Muscle layer of colon (tissue), 2 donors: ENCODE measurements at regions not wholly inside any gene's neighbourhood (a gene's known extent, or its start where the extent isn't known, plus 50 kb on each side); places are given as distances from the start of the nearest gene placed in this dataset.

Source experiments
- H3K27ac ChIP-seq: one replicate; pipeline ENCODE4 v1.7.0; 2013; ENCODE audit warnings: low read depth, mild to moderate bottlenecking, low read length, moderate library complexity
- H3K27me3 ChIP-seq, 2 donors: one replicate each; pipeline ENCODE4 v1.7.0; 2013; ENCODE audit warnings: low read length in 2 of 2, mild to moderate bottlenecking in 2 of 2; ENCODE audit not compliant: insufficient read depth in 2 of 2, control insufficient read depth in 1 of 2
- H3K36me3 ChIP-seq: one replicate; pipeline ENCODE4 v1.7.0; 2013; ENCODE audit warnings: mild to moderate bottlenecking, low read length; ENCODE audit not compliant: insufficient read depth
- H3K4me1 ChIP-seq: one replicate; pipeline ENCODE4 v1.7.0; 2013; ENCODE audit warnings: mild to moderate bottlenecking, low read length; ENCODE audit not compliant: insufficient read depth
- H3K4me3 ChIP-seq, 2 donors: one replicate each; pipeline ENCODE4 v1.7.0; 2013; ENCODE audit warnings: low read length in 2 of 2, low read depth in 1 of 2, mild to moderate bottlenecking in 1 of 2, moderate library complexity in 1 of 2
- H3K9ac ChIP-seq: one replicate; pipeline ENCODE4 v1.7.0; 2013; ENCODE audit warnings: low read length
- H3K9me3 ChIP-seq: one replicate; pipeline ENCODE4 v1.7.0; 2013; ENCODE audit warnings: mild to moderate bottlenecking, low read length
- donor health status: abdominal sarcoma.
- donor health status: Adenocarcinoma of cecum.

DNA sequence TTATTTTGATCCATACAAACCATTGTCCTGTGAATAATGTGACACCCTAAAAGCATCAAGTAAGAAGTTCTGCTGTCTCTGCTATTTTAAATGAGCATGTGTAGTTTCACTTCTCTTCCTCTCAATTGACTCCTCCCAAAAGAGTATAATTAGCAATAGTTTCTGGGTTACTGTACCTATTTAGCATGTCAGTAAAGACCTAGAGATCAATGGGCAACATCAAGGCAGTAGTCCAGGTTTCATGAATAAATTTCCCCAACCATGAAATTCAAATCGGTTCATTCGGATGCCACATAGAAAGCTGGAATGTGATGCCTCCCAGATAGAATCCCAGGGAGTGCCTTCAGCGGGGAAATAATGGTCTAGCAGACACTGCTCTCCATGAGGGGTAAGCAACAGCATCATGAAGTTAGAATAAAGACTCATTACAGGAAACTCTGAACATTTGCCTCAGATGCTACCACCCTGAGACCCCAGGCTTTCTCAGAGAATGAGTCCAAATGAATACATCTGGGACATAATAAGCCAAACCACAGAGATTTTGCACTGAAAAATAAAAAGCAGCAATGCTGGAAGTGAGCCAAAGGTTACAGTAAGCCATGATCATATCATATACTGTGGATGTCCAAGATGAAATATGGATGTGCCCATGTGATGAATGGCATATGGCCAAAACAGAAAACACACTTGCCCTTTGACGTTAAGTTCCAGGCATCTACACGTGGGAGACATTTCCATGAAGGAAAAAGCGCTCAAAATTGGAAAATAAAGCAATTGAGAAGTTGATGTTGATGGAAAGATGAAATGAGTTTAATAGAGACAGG is 1107.0 kb upstream of the SEMA6A start:
- H3K9me3 ChIP-seq, result no peaks in the 10 kb centered on the region
- H3K9ac ChIP-seq, result no peak overlapping the region
- no peaks in the 10 kb centered on the region for H3K4me1 ChIP-seq
- no peaks in the 10 kb centered on the region for H3K27me3 ChIP-seq
- H3K4me3 ChIP-seq, result no peak overlapping the region
- no peaks in the 10 kb centered on the region for H3K36me3 ChIP-seq
- H3K27ac ChIP-seq, result no peak overlapping the region

DNA sequence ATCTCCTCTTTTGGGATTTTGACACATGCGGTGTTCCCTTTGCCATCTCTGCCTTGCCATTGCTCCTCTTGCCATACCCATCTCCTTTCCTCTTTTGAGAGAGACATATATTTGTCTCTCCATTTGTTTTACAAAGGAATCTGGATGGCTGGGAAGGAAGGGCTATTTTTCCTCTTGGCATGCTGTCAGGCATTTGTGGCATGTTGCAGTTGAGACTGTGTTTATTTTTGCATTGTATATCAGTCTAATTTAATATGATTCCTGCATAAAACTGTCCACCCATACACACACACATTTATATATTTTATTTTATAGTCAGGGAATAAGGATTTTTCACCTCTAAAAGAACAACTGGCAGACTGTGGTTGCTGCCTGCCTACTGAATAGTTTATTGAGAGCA is 1105.8 kb upstream of the SEMA6A start:
- Histone ChIP-seq H3K4me3 (no peak overlapping the region), H3K27me3 (no peaks in the 10 kb centered on the region), H3K4me1 (no peaks in the 10 kb centered on the region), H3K9me3 (no peaks in the 10 kb centered on the region), H3K27ac (no peak overlapping the region), H3K36me3 (no peaks in the 10 kb centered on the region), H3K9ac (no peak overlapping the region)

DNA sequence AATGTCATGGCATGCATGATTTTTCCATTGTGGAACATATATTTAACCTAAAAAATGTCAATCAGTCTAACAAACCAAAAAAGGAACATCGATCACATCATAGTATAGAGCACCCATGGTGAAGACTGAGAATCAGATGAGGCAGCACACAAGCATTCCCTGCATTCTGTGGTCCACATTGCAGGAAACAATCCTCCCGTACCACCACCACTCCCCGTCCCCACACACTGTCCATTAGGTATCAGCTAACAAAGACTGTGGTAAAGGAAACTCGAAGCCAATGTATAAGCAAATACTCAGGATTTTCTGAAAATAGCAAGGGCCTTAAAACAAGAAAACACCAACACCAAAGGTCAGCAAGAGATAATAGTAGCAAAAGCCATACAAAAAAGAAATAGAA is 1104.4 kb upstream of the SEMA6A start:
- Histone ChIP-seq H3K4me3 (no peak overlapping the region), H3K36me3 (no peaks in the 10 kb centered on the region), H3K27ac (no peak overlapping the region), H3K9me3 (no peaks in the 10 kb centered on the region), H3K9ac (no peak overlapping the region), H3K4me1 (no peaks in the 10 kb centered on the region), H3K27me3 (no peaks in the 10 kb centered on the region)

DNA sequence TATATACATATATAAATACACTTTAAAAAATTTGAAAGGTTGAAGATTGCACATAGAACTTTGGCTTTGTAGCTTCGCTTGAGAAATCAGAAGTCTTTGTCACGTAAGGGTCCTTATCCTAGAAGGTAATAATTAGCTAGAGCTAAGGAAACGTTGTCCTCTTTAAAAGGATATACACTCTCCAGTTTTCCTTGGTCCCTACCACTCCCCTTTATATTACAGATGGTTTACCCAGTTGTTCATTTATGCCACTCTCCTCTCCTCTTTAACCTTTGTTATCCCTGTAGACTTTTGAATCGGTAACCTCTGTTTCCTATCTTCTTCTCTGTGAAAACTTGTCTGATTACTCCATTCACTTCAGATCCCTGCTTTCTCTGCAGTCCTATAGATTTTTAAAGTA is 1101.0 kb upstream of the SEMA6A start:
- Histone ChIP-seq H3K4me3 (no peak overlapping the region), H3K27me3 (no peaks in the 10 kb centered on the region), H3K9me3 (no peaks in the 10 kb centered on the region), H3K9ac (no peak overlapping the region), H3K27ac (no peak overlapping the region), H3K4me1 (no peaks in the 10 kb centered on the region), H3K36me3 (no peaks in the 10 kb centered on the region)

DNA sequence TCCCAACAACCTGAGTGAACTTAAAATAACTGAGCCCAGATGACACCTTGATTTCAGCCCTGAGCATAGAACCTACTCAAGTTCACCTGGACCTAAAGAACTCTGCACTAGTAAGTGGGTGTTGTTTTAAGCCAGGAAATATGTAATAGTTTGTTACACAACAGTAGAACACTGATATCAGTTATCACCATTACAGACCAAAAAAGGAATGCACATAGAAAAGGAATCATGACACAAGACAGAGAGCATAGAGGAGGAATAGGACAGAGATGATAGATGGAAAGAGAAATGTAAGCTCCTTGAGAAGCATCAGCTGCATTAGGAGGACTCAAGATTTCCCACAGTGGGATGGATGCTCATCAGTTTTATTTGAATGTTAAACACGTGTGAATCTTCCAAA is 1096.9 kb upstream of the SEMA6A start:
- H3K27me3 ChIP-seq, result no peaks in the 10 kb centered on the region
- no peaks in the 10 kb centered on the region for H3K4me1 ChIP-seq
- no peaks in the 10 kb centered on the region for H3K9me3 ChIP-seq
- no peaks in the 10 kb centered on the region for H3K36me3 ChIP-seq
- H3K4me3 ChIP-seq, result no peak overlapping the region
- no peak overlapping the region for H3K27ac ChIP-seq
- H3K9ac ChIP-seq, result no peak overlapping the region

DNA sequence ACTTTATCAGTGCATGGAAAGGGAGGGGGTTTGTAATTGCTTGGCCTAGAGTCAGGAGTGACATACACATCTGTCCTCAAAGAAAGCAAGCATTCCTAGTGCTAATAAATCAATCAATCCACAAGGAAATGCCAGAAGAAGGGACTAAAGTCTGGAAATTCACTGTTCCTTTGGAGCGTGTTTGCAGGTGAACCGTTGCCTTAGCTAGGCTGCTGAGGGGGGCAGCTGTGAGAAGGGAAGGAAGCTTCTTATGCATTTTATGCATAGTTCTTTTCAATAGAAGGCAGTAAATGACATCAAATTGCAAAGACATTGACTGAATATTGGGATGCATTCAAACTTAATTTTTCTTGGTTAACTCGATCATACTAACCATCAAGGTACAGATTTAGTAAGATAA is 1092.5 kb upstream of the SEMA6A start:
- Histone ChIP-seq H3K36me3 (no peaks in the 10 kb centered on the region), H3K9ac (no peak overlapping the region), H3K4me3 (no peak overlapping the region), H3K27me3 (no peaks in the 10 kb centered on the region), H3K27ac (no peak overlapping the region), H3K9me3 (no peaks in the 10 kb centered on the region), H3K4me1 (no peaks in the 10 kb centered on the region)

DNA sequence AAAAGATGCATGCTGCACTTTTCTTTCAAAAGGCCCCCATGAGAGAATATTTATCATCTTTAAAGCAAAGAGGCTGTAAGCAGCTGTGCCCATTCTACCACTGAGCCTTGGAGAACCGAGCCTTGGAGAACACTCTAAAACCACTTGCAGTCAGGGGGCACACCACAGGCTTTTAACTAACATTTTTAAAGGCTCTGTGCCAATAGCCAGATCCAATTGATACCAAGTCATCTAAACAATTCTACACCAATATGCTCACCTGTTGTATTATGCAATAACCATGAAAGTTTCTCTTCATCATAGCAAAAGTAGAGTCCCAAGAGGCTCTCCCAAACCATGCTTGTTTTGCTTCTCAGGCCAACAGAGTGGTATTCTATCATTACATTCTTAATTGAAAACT is 1090.5 kb upstream of the SEMA6A start:
- Histone ChIP-seq H3K27me3 (no peaks in the 10 kb centered on the region), H3K27ac (no peak overlapping the region), H3K4me1 (no peaks in the 10 kb centered on the region), H3K9me3 (no peaks in the 10 kb centered on the region), H3K36me3 (no peaks in the 10 kb centered on the region), H3K4me3 (no peak overlapping the region), H3K9ac (no peak overlapping the region)

DNA sequence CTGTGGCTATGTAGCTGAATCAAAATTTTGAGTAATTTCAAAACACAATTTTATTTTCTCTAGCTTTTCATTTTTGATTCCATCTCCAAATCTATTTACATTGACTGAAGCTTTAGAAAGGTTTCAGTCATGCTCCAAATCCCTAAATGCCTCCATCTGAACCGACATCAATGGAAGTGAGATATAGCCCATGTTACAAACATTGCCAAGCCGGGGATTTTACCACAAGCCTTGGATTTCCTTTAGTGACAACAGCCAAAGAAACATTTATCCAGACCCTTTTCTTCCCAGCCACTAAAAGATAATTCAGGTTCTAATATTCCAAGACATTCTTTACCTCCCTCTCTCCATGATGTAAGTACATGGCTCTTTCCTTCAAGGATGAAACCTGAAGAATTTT is 1087.7 kb upstream of the SEMA6A start:
- H3K27me3 ChIP-seq, result no peaks in the 10 kb centered on the region
- no peak overlapping the region for H3K9ac ChIP-seq
- no peaks in the 10 kb centered on the region for H3K9me3 ChIP-seq
- no peak overlapping the region for H3K27ac ChIP-seq
- H3K4me3 ChIP-seq, result no peak overlapping the region
- no peaks in the 10 kb centered on the region for H3K36me3 ChIP-seq
- no peaks in the 10 kb centered on the region for H3K4me1 ChIP-seq

DNA sequence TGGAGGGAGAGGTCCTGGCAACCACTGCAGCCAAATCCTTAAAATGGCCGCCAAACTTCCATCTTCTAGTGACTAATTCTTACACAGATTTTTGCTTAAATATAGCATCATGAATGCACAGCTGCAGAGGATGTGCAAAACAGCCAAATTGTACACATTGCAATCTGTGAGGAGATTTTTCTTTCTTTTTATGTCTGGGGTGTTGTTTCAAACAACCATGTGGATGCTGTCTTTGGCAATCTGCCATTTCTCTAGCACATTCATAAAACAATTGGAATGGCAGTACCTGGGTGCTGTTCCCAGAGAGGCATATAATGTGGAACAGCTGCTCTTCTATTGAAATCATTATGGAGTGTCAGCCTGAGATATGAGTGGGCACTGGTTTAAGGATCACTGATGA is 1082.9 kb upstream of the SEMA6A start:
- Histone ChIP-seq H3K9ac (no peak overlapping the region), H3K36me3 (no peaks in the 10 kb centered on the region), H3K9me3 (no peaks in the 10 kb centered on the region), H3K4me1 (no peaks in the 10 kb centered on the region), H3K27ac (no peak overlapping the region), H3K4me3 (no peak overlapping the region), H3K27me3 (no peaks in the 10 kb centered on the region)

DNA sequence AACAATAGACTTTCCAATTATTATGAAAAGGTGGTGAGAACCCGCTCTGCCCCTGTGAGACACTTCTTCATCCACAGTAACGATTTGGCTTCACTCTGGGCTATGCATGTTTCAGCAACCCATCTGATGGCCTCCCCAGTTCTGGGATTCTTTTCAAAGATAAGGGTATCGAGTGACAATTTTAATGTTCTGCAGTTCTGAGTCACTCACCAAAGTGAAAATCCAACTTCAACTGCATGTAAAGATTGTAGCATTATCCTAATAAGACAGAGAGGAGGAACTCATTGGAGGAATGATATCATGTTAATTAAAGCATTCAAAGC is 1078.3 kb upstream of the SEMA6A start:
- Histone ChIP-seq H3K27ac (no peak overlapping the region), H3K9me3 (no peaks in the 10 kb centered on the region), H3K4me1 (no peaks in the 10 kb centered on the region), H3K9ac (no peak overlapping the region), H3K36me3 (no peaks in the 10 kb centered on the region), H3K4me3 (no peak overlapping the region), H3K27me3 (no peaks in the 10 kb centered on the region)

DNA sequence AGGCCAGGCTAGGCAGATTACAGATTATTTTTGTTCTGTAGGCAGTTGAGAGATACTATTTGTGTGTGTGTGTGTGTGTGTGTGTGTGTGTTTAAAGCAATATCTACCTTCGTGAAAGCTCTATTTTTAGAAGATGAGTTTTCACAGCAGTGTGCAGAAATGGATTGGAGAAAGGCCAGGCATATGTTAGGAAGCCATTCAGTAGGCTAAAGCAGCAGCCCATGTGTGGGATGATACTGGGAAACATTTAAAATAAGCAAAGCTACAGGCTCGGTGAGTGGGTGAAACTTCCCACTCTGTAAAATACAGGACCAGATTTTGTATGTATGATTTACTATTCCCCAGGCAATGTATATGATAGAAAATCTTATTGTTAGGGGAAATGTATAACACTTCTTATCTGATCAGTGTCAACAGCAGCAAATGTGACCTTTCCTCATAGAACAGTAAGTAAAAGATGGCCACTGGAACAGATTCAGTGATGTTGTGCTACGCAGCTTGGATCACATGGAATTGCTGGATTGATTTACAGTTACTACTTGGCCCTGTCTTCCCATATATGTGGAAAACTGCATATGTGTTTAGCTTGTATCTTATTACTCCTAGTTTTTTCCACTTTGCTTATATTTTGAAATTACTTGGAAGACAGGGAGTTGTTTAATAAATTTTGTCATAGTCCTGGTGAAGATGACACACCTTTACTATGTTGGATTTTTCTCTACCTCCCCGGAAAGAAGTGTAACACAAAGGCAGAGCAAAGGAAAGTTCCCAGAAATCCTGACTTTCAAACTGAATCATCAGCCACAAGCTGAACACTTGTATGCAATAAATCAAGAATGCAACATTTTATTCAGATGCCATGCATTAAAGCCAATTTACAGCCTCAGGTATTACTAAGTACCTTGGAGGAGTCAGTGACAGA is 1077.7 kb upstream of the SEMA6A start:
- H3K27me3 ChIP-seq, result no peaks in the 10 kb centered on the region
- H3K27ac ChIP-seq, result no peak overlapping the region
- no peaks in the 10 kb centered on the region for H3K9me3 ChIP-seq
- H3K9ac ChIP-seq, result no peak overlapping the region
- H3K36me3 ChIP-seq, result no peaks in the 10 kb centered on the region
- no peaks in the 10 kb centered on the region for H3K4me1 ChIP-seq
- H3K4me3 ChIP-seq, result no peak overlapping the region
